SH-SY5Y (cell line): ENCODE measurements at regions not wholly inside any gene's neighbourhood (a gene's known extent, or its start where the extent isn't known, plus 50 kb on each side); places are given as distances from the start of the nearest gene placed in this dataset.

Source experiments
- GATA2 ChIP-seq: IDR thresholded peaks from 2 replicates; pipeline ENCODE4 v1.6.1; 2011; ENCODE audit warnings: mild to moderate bottlenecking, low read depth, low read length
- GATA3 ChIP-seq: IDR thresholded peaks from 2 replicates; pipeline ENCODE4 v1.6.1; 2011; ENCODE audit warnings: low read depth, mild to moderate bottlenecking, low read length, moderate library complexity

- TF ChIP-seq GATA3 (no peak), GATA2 (no peak)
These were observed 748.2 kb upstream of the ACVR2A start for GRCh38 chr2:147096671-147097070.
